ENCODE measurements at regions not wholly inside any gene's neighbourhood (a gene's known extent, or its start where the extent isn't known, plus 50 kb on each side); places are given as distances from the start of the nearest gene placed in this dataset.
"Not testable (repeated sequence)": the region's sequence is repeated elsewhere in the genome, so short reads cannot be mapped to it uniquely, and the experiment has no call there.

DNA sequence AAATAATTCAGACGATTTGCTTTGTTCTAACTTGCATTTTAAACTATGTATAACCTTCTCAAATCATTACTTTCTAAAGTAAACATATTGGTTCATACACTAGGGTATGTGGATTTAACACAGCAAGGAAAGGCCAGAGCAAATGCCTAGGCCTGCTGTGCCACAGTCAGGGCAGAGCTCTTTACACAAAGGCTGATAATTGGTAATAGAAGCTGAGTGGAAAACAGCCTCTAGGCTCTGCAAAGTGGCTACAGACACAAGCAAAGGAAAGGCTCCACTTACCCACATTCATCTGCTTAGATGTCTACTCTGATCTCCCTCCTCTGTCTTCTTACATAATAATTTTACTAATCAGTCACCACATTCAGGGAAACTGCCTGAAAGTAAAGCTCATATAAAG is 382.9 kb downstream of the OLFM4 start:
- no peak for DNase-seq

DNA sequence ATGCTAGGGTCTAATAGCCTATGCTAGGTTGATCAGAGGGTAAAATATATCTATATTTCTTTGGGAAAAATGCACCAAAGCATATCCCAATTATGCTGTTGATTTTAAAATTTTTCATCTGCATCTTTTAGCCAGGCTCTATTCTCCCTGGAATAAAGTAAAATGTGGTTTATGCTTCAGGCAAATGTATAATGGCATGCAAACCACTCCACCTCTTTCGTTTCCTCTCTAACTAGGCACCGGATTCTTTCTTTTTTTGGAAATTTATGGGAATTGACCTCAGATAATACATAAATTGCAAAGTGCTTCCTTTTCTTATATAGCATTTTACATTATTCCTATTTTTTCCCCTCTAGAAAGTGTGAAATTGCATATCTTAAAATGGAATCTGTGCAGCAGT is 386.5 kb downstream of the OLFM4 start:
- DNase-seq, result no peak

DNA sequence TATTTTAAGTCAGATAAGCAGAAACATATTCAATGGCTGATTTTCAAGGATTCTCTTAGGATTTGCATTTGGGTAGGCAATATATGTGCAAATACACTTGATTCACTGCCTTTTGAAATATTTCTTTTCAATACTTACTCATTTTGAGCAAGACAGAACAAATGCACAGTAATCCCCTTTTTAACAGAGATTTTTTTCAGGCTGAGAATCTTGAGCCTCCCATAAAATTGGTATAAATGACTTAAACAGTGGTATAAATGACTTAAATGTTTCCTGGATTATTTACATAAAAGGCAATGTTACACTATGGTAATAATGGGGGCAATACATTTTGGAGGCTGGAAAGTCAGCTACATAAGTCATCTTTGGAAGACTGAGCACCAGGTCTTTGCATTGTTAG is 389.0 kb downstream of the OLFM4 start:
- DNase-seq, result no peak

DNA sequence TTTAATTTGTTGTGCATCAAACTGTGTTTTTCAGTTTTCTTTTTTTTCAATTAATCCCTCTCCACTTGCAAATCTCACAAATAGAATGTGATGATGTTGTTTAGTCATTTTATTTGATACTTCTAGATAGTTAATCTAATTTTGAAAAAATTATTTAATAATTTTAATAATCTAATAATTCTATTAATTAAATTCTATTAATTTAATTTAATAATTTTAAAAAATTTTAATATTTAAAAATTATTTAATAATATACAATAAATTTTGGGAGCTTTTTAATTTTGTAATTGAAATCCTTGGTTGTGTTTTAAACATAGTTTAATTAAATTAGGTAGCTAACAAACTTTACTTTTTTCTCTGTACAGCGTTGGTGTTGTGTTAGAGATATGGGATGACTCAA is 393.8 kb downstream of the OLFM4 start:
- no peak for DNase-seq

DNA sequence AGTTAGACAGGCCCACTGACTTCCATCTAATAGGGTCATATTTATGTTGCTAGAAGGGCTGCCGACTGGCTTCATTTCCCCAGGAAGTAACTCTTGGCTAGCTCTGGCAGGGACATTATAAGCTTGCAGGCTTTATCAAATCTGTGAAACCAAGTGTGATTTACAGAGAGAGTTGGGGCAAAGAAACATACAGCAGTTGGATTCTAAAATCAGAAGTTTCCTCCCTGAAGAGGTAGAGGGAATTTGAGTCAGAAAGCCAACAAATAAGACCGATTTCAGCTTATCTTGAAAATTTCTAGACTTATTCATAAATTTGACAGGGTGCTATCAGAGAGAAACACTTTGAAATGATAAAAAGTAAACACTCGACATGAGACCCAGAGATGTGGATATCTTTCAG is 407.8 kb downstream of the OLFM4 start:
- DNase-seq, result no peak

GRCh38 chr13:53439439-53440225 is 411.0 kb downstream of the OLFM4 start:
- DNase-seq, result no peak

DNA sequence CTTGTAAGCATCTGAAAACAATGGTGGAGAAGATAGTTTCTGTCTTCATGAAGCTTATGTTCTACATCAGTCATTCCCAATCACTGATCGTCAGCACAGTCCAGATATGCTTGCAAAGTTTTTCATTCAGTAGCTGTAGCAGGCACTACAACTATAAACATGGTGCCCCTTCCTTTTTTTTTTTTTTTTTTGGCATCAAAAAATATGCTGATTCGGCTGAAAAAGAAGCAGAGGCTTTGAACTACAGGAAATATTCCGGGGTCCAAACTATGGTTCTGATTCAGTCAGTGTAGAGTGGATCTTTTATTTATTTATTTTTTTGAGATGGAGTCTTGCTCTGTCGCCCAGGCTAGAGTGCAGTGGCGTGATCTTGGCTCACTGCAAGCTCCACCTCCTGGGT is 414.4 kb downstream of the OLFM4 start:
- DNase-seq, result no peak

GRCh38 chr13:53445686-53446085 is 417.1 kb downstream of the OLFM4 start:
- DNase-seq, result no peak

- DNase-seq, result no peak
Measured at GRCh38 chr13:53447456-53447855, 418.8 kb downstream of the OLFM4 start.

- no peak for DNase-seq
Measured at GRCh38 chr13:53447863-53448262, 419.2 kb downstream of the OLFM4 start.

- not testable (repeated sequence) for DNase-seq
Measured at GRCh38 chr13:53452263-53452808, 423.7 kb downstream of the OLFM4 start.

- no peak for DNase-seq
Measured at GRCh38 chr13:53460796-53461195, 432.2 kb downstream of the OLFM4 start.

DNA sequence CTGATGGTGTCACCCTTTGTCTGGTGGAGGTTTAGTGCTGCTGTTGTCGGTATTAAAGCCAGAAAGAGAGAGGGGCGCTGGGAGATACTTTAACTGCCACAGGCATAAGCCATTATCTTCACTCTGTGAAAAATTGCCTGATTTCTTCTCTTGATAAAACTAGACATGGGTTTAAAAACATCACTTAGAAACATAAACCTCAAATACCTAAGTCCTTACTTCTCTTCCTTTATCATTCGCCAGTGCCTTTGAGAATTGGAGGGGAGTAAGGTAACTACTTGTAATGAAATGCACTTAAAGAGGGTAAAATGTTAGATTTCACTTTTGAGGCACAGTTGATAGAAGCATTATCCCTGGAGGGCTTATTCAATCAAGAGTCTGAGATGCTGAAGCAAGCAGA is 434.5 kb downstream of the OLFM4 start:
- no peak for DNase-seq

DNA sequence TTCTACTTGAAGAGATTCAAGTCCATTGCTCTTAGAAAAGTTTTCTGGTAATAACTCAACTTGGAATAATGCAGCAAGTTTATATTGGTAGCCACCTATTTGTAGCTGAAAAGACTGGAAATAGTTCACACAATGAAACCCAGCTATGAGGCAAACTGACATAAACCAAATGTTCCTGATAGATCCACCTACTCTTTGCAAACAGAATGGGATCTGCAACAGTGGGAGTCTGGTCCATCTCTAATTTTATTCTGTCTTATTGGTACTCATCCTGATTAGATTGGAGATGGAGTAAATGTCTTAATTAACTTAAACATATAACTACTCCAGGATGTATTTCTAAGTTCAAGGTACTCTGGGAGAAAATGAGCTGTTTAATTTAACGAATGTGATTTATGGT is 438.0 kb downstream of the OLFM4 start:
- DNase-seq, result no peak

DNA sequence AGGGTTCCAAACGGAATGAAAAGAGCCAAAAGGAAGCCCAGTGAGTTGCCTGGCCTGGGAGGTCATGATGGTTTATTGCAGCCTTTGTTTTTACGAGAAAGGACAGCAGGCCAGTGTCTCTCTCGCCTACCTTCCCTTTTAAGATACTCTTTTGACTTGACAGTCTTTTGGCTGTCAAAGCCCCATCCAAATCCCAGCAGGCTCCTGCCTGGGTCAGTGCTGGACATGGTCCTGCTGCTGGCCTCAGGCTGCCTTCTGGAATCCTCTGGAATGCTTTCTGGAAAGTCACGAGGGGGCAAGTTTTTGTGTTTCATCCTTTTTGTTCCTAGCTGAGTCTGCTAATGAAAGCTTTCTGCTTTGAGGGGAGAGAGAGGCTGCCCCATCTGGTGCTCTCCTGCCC is 444.8 kb downstream of the OLFM4 start:
- no peak for DNase-seq

GRCh38 chr13:53474878-53475277 is 446.3 kb downstream of the OLFM4 start:
- no peak for DNase-seq

DNA sequence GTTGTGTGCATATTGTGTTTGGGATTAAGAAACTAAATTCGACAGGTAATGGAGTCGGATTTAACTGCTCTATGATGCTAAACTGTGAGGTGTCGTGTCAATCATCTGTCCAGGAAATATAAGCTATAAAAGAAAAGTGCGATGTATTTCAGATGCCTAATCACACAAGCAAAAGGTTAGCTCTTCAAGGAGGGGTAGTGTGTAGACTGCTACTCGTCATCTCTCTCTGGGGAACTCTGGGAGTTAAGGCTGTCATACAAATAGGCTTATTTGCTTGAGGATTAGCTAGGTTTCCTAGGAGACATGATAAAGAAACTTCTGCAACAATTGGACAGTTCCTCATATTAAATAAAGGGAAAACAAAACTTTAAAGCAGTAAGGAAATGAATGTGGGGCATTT is 462.1 kb downstream of the OLFM4 start:
- DNase-seq, result no peak

DNA sequence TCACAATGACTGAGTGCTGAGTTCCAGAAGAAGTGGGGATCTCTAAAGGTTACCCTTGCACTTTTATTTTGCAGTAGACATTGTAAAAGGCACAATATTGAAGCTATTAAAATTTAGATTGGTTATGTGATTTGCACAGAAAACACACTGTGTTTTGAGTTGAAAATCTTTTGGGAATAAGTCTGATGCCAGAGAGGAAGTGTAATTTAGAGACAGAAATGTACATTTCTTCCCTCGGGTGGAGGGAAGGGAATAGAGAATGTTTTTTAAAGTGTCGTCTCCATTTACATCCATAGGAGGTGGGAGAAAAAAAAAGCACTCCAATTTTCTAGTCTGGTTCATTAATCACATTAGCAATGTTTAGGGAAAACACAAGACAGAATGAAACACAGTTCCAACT is 465.8 kb downstream of the OLFM4 start:
- DNase-seq, result no peak

DNA sequence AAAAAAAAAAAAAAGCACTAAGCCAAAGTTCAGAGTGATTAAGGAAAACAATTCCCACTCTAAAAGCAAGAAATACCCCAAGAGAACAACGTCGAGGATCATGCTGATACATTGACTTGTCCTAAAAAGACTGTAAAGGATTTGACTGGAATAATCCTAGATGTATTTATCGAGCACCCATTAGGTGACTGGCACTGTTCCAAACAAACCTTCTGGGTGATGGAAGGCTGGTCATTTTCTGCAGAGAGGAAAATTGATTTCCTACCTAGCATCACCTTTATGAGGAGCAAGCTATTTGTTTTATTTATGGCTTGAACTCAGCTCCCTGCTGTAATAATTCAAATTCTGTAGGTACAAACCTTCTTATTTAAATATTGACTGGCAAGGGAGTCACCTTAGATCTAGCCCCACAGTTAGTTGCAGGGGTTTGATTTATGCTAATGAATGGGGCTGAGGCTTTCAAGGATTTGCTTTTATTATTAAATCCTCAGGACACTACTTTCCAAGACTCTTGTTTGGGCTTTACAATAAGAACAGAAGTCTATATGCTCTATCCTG is 471.0 kb downstream of the OLFM4 start:
- DNase-seq, result no peak

GRCh38 chr13:53501387-53501786 is 472.8 kb downstream of the OLFM4 start:
- no peak for DNase-seq

DNA sequence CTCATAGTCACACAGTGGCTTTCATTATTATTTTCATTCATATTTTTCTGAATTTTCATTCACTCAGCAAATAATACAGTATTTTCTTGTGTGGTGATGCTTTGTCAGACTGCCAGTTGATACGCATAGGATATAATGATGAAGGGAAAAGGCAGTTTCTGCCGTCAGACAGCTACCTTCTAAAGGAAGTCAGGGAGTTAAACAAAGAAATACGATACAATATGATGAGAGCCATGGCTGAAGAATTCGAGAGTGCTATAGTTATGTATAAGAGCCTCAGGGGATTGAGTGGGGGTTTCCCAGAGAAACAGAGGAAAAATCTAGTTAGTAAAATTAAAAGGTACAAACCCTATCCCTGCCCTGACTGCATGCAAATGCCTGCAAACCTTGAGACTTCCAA is 479.1 kb downstream of the OLFM4 start:
- no peak for DNase-seq

GRCh38 chr13:53512635-53513034 is 484.0 kb downstream of the OLFM4 start:
- no peak for DNase-seq

DNA sequence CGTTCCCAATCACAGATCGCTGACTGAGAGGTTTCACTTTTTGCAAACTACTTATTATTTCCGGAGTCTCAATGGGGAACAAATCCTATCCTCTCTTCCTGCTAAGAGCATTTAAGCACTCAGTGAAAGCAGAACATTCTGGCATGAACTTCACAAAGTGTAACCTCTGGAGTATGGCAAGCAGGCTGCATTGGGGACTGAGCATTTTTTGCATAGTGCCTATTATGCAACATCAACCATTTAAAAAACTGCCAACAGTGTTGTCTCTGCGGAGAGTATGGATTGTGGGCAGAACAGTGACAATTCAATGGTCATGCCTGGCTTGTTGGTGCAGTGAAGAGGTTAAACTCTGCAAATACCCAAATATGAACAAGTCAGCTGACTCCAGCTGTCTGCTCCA is 484.6 kb downstream of the OLFM4 start:
- DNase-seq, result no peak

- DNase-seq, result no peak
Measured at GRCh38 chr13:53520132-53520531, 491.5 kb downstream of the OLFM4 start.

DNA sequence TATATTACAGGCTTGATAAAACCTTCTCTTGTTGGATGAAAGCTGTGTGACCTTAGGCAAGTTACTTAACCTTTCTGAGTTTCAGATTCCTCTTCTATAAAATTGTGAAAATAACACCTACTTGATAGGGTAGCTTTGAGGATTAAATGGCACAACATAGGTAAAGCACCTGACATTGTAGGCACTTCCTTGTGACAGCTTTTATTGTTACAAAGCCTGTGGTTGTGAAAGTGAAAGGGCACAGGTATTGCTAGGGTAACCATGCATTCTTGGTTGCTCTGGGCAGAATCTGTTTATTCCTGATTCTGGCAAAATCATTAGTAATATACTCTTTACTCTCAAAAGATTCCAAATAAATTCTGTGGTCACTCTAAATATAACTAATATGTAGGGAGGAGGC is 493.4 kb downstream of the OLFM4 start:
- no peak for DNase-seq

Measured in activated CD4-positive, alpha-beta T cell treated with anti-CD3 and anti-CD28 coated beads, Interleukin-2, Interleukin-6, amounts not matched to agents 100 ng/mL and 50 ng/mL, durations not matched to agents 16 hours and 8 hours (primary cell).